KMS-11 (cell line): ENCODE measurements at regions not wholly inside any gene's neighbourhood (a gene's known extent, or its start where the extent isn't known, plus 50 kb on each side); places are given as distances from the start of the nearest gene placed in this dataset.

ENCODE experiments used
- H2AFZ ChIP-seq: fragments of 200-600 bp; sonication (generic); 2 replicates; pipeline ENCODE4 v1.6.1; 2016; ENCODE audit warnings: antibody characterized with exemption, mixed run types, low read depth
- H3K27ac ChIP-seq: fragments of 200-600 bp; sonication (generic); 2 replicates; pipeline ENCODE4 v1.6.1; 2016; ENCODE audit warnings: mild to moderate bottlenecking, mixed run types
- H3K27me3 ChIP-seq: fragments of 200-600 bp; sonication (generic); 2 replicates; pipeline ENCODE4 v1.6.1; 2017; ENCODE audit warnings: mild to moderate bottlenecking, low read depth, mixed run types, moderate library complexity; ENCODE audit not compliant: insufficient read depth
- H3K36me3 ChIP-seq: fragments of 200-600 bp; sonication (generic); 2 replicates; pipeline ENCODE4 v1.6.1; 2017; ENCODE audit warnings: mild to moderate bottlenecking, mixed run types; ENCODE audit not compliant: insufficient read depth
- H3K4me1 ChIP-seq: fragments of 200-600 bp; sonication (generic); 2 replicates; pipeline ENCODE4 v1.6.1; 2016; ENCODE audit warnings: mild to moderate bottlenecking, low read depth, mixed run types; ENCODE audit not compliant: poor library complexity, severe bottlenecking
- H3K4me2 ChIP-seq: fragments of 200-600 bp; sonication (generic); 2 replicates; pipeline ENCODE4 v1.7.0; 2016; ENCODE audit warnings: mild to moderate bottlenecking, mixed run types
- H3K4me3 ChIP-seq: fragments of 200-600 bp; sonication (generic); IDR thresholded peaks from 2 replicates; pipeline ENCODE4 v1.6.1; 2017; ENCODE audit warnings: low read depth, low read length, mixed read lengths; ENCODE audit not compliant: insufficient read depth
- H3K79me2 ChIP-seq: fragments of 200-600 bp; sonication (generic); 2 replicates; pipeline ENCODE4 v1.6.1; 2016; ENCODE audit warnings: low read depth, mixed run types; ENCODE audit not compliant: insufficient read depth
- H3K9ac ChIP-seq: fragments of 200-600 bp; sonication (generic); 2 replicates; pipeline ENCODE4 v1.6.1; 2016; ENCODE audit warnings: mild to moderate bottlenecking, mixed run types
- H4K20me1 ChIP-seq: fragments of 200-600 bp; sonication (generic); 2 replicates; pipeline ENCODE4 v1.6.1; 2016; ENCODE audit warnings: mild to moderate bottlenecking, mixed run types; ENCODE audit not compliant: insufficient read depth
- TF ChIP-seq, protein P1 (sequence below): fragments of 200-600 bp; sonication (generic); conservative IDR thresholded peaks from 2 replicates; pipeline ENCODE4 v1.6.1; 2017; ENCODE audit warnings: low read depth, mild to moderate bottlenecking, antibody characterized with exemption, low read length, moderate library complexity, mixed read lengths

- H3K9ac ChIP-seq = no peak overlapping the region
- no peaks in the 10 kb centered on the region for H3K36me3 ChIP-seq
- no peak overlapping the region for H2AFZ ChIP-seq
- no peak overlapping the region for H3K27ac ChIP-seq
- H3K4me1 ChIP-seq = peaks cover 7% of the 10 kb centered on the region
- H3K4me3 ChIP-seq = no peak overlapping the region
- H3K27me3 ChIP-seq = no peaks in the 10 kb centered on the region
- H3K79me2 ChIP-seq = no peaks in the 10 kb centered on the region
- H4K20me1 ChIP-seq = no peaks in the 10 kb centered on the region
- TF ChIP-seq, protein P1, sequence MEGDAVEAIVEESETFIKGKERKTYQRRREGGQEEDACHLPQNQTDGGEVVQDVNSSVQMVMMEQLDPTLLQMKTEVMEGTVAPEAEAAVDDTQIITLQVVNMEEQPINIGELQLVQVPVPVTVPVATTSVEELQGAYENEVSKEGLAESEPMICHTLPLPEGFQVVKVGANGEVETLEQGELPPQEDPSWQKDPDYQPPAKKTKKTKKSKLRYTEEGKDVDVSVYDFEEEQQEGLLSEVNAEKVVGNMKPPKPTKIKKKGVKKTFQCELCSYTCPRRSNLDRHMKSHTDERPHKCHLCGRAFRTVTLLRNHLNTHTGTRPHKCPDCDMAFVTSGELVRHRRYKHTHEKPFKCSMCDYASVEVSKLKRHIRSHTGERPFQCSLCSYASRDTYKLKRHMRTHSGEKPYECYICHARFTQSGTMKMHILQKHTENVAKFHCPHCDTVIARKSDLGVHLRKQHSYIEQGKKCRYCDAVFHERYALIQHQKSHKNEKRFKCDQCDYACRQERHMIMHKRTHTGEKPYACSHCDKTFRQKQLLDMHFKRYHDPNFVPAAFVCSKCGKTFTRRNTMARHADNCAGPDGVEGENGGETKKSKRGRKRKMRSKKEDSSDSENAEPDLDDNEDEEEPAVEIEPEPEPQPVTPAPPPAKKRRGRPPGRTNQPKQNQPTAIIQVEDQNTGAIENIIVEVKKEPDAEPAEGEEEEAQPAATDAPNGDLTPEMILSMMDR = no peak
- H3K4me2 ChIP-seq = no peak overlapping the region
Measured at GRCh38 chr22:26823966-26824365, 166.6 kb downstream of the MIAT start.

DNA sequence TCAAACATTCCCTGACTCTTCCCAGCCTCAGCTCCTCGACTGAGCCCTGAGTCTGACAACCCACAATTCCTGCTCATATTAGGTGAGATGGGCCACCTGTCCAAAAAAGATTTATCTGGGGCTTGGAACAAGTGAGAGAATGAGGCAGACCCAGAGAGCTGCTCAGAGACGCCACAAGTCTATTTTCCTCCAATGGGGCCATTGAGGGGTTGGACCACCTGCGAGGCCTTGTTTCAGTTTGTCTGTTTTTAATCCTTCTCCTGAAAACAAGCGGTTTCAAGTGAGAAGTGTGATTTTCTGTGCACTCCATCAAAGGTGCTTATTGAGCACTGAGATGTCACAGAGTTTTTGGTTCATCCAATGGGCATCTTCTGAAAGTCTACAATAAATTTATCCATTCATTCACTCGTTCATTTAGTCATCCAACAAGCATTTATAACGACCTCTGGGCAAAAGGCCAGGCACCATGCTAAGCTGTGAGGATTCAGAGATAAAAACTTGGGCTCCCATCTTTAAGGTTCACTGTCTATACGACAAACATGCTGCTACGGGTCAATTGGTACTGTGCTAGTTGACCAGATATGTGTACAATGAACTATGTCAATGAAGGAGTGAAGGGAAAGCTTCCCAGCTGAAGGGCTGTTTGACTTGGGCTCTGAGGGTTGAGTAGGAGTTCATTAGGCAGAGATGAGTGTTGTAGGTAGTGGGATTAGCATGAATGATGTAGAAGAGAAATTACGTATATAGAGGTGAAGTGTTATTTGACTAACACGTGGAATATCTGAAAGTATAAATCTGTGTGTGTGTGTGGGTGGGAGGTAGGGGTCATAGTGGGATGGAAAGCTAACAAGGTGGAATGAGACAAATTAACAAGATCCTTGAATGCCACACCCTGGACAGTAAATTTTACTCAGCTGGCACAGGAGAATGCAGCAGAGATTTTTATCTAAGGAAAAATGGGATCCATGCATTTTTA lies 168.9 kb downstream of the MIAT start:
- H4K20me1 ChIP-seq = no peaks in the 10 kb centered on the region
- no peak overlapping the region for H3K4me3 ChIP-seq
- TF ChIP-seq, protein P1 = no peak
- H3K36me3 ChIP-seq = no peaks in the 10 kb centered on the region
- no peak overlapping the region for H3K27ac ChIP-seq
- no peak overlapping the region for H3K9ac ChIP-seq
- no peak overlapping the region for H2AFZ ChIP-seq
- peak overlapping the region; percentile 1; the same call in 1 of the 2 replicates for H3K4me2 ChIP-seq
- H3K79me2 ChIP-seq = no peaks in the 10 kb centered on the region
- peaks cover 7% of the 10 kb centered on the region for H3K4me1 ChIP-seq
- no peaks in the 10 kb centered on the region for H3K27me3 ChIP-seq

DNA sequence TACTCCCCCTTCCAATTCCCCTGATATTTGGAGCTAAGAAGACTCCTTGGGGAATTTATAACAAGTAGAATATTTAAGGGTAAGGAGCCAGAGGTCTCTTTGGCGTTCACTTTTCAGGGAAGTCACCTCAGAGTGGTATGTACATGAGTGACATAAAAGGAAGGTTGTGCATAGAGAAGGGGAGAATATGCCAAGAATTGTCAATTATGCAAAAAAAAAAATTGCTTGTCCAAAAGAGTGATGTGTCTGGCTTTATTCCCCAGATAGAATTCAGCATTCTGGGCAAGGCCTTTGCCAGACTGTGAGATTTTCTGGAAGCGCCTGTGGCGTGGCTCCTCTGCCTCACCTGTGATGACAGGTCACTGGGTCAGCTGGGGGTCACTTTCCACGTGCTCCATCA lies 170.2 kb downstream of the MIAT start:
- TF ChIP-seq, protein P1 = no peak

GRCh38 chr22:26828311-26828710 lies 170.9 kb downstream of the MIAT start:
- Histone ChIP-seq H3K36me3 (no peaks in the 10 kb centered on the region), H3K9ac (no peak overlapping the region), H4K20me1 (no peaks in the 10 kb centered on the region), H3K79me2 (no peaks in the 10 kb centered on the region), H2AFZ (no peak overlapping the region), H3K4me3 (no peak overlapping the region), H3K27ac (no peak overlapping the region), H3K4me1 (peaks cover 7% of the 10 kb centered on the region), H3K4me2 (no peak overlapping the region), H3K27me3 (0 out of 2 replicates have a peak, but pooled peaks cover 4% of the 10 kb centered on the region)
- TF ChIP-seq, protein P1 = no peak

More for the DNA sequence above, 170.2 kb downstream of the MIAT start:
- H3K9ac ChIP-seq = no peak overlapping the region
- H3K4me3 ChIP-seq = no peak overlapping the region
- no peak overlapping the region for H3K4me2 ChIP-seq
- no peak overlapping the region for H2AFZ ChIP-seq
- H3K27me3 ChIP-seq = 0 out of 2 replicates have a peak, but pooled peaks cover 4% of the 10 kb centered on the region
- H3K27ac ChIP-seq = no peak overlapping the region
- H3K79me2 ChIP-seq = no peaks in the 10 kb centered on the region
- peaks cover 7% of the 10 kb centered on the region for H3K4me1 ChIP-seq
- no peaks in the 10 kb centered on the region for H3K36me3 ChIP-seq
- H4K20me1 ChIP-seq = no peaks in the 10 kb centered on the region
